HG03108 (cell line): ENCODE measurements at regions not wholly inside any gene's neighbourhood (a gene's known extent, or its start where the extent isn't known, plus 50 kb on each side); places are given as distances from the start of the nearest gene placed in this dataset.

ENCODE experiments used
- ATAC-seq: cut with Tn5 transposase; IDR thresholded peaks from one replicate; pipeline ENCODE4 v1.9.1; 2021; ENCODE audit warnings: moderate library complexity; ENCODE audit not compliant: unreplicated experiment

GRCh38 chr4:180578175-180578574 is 1665.0 kb upstream of the TENM3 start:
- ATAC-seq, result no peak

- no peak for ATAC-seq
Observed at GRCh38 chr4:180581061-180581460, 1662.1 kb upstream of the TENM3 start.

- ATAC-seq, result no peak
Observed at GRCh38 chr4:180587379-180587778, 1655.8 kb upstream of the TENM3 start.

GRCh38 chr4:180589575-180589974 is 1653.6 kb upstream of the TENM3 start:
- ATAC-seq, result no peak

GRCh38 chr4:180596888-180597483 is 1646.2 kb upstream of the TENM3 start:
- ATAC-seq, result no peak

GRCh38 chr4:180598281-180598680 is 1644.9 kb upstream of the TENM3 start:
- ATAC-seq, result no peak

- ATAC-seq, result no peak
Observed at GRCh38 chr4:180603791-180604190, 1639.4 kb upstream of the TENM3 start.

GRCh38 chr4:180610324-180610723 is 1632.9 kb upstream of the TENM3 start:
- no peak for ATAC-seq

- no peak for ATAC-seq
Observed at GRCh38 chr4:180615746-180616145, 1627.5 kb upstream of the TENM3 start.

- no peak for ATAC-seq
Observed at GRCh38 chr4:180617196-180617595, 1626.0 kb upstream of the TENM3 start.

- ATAC-seq, result no peak
Observed at GRCh38 chr4:180618396-180618795, 1624.8 kb upstream of the TENM3 start.

- ATAC-seq, result no peak
Observed at GRCh38 chr4:180619440-180619839, 1623.8 kb upstream of the TENM3 start.

- ATAC-seq, result no peak
Observed at GRCh38 chr4:180622254-180622653, 1620.9 kb upstream of the TENM3 start.

- no peak for ATAC-seq
Observed at GRCh38 chr4:180625653-180626052, 1617.5 kb upstream of the TENM3 start.

GRCh38 chr4:180630012-180630665 is 1613.1 kb upstream of the TENM3 start:
- no peak for ATAC-seq

- no peak for ATAC-seq
Observed at GRCh38 chr4:180634306-180634705, 1608.9 kb upstream of the TENM3 start.

- no peak for ATAC-seq
Observed at GRCh38 chr4:180635281-180635680, 1607.9 kb upstream of the TENM3 start.

GRCh38 chr4:180636696-180637404 is 1606.4 kb upstream of the TENM3 start:
- no peak for ATAC-seq

GRCh38 chr4:180637616-180638015 is 1605.6 kb upstream of the TENM3 start:
- ATAC-seq, result no peak

GRCh38 chr4:180640193-180640592 is 1603.0 kb upstream of the TENM3 start:
- ATAC-seq, result no peak

- no peak for ATAC-seq
Observed at GRCh38 chr4:180641495-180641894, 1601.7 kb upstream of the TENM3 start.

- ATAC-seq, result no peak
Observed at GRCh38 chr4:180642732-180643131, 1600.5 kb upstream of the TENM3 start.
